RWPE2 (cell line): ENCODE measurements at regions not wholly inside any gene's neighbourhood (a gene's known extent, or its start where the extent isn't known, plus 50 kb on each side); places are given as distances from the start of the nearest gene placed in this dataset.
A peak's percentile ranks its signal among the peaks of the same experiment; 100 is the strongest.

Source experiments
- ATAC-seq: fragments of 200-7000 bp; cut with Tn5 transposase; 3 replicates; pipeline ENCODE4 v1.9.1; 2021; ENCODE audit warnings: low read depth
- DNase-seq: peaks from one replicate; pipeline ENCODE4 v3.0.0-alpha.2; 2020; ENCODE audit warnings: low spot score
- H3K27ac ChIP-seq: fragments of 450-650 bp; 2 replicates; pipeline ENCODE4 v1.5.1; 2017; ENCODE audit warnings: mild to moderate bottlenecking; ENCODE audit not compliant: poor library complexity, severe bottlenecking
- H3K27me3 ChIP-seq: fragments of 250-450 bp; sonication (Bioruptor Pico); 2 replicates; pipeline ENCODE4 v1.5.1; 2021; ENCODE audit warnings: mild to moderate bottlenecking, moderate library complexity; ENCODE audit not compliant: insufficient read depth, poor library complexity, severe bottlenecking
- H3K36me3 ChIP-seq: fragments of 250-450 bp; sonication (Bioruptor Pico); 2 replicates; pipeline ENCODE4 v1.5.1; 2020; ENCODE audit warnings: low read depth, mild to moderate bottlenecking, moderate library complexity
- H3K4me1 ChIP-seq: fragments of 250-450 bp; sonication (Bioruptor Pico); 2 replicates; pipeline ENCODE4 v1.5.1; 2021; ENCODE audit warnings: mild to moderate bottlenecking, moderate library complexity; ENCODE audit not compliant: insufficient read depth, poor library complexity, severe bottlenecking
- H3K4me3 ChIP-seq: fragments of 250-450 bp; sonication (Bioruptor Pico); 2 replicates; pipeline ENCODE4 v1.5.1; 2021; ENCODE audit warnings: mild to moderate bottlenecking, moderate library complexity; ENCODE audit not compliant: severe bottlenecking
- H3K9me3 ChIP-seq: fragments of 250-450 bp; sonication (Bioruptor Pico); 2 replicates; pipeline ENCODE4 v1.5.1; 2021; ENCODE audit warnings: mild to moderate bottlenecking, moderate library complexity; ENCODE audit not compliant: severe bottlenecking
- CTCF ChIP-seq: fragments of 450-650 bp; IDR thresholded peaks from one replicate; pipeline ENCODE4 v1.5.1; 2017; ENCODE audit warnings: mild to moderate bottlenecking, moderate library complexity; ENCODE audit not compliant: poor library complexity, severe bottlenecking

- Histone ChIP-seq H3K4me1 (no peaks in the 10 kb centered on the region), H3K27ac (no peak overlapping the region), H3K4me3 (no peak overlapping the region), H3K36me3 (no peaks in the 10 kb centered on the region), H3K27me3 (peaks cover 6% of the 10 kb centered on the region), H3K9me3 (no peaks in the 10 kb centered on the region)
- ATAC-seq = peak; percentile 52; the same call in 2 of the 3 replicates
- no peak for DNase-seq
- TF ChIP-seq CTCF = no peak
Measured at GRCh38 chr15:46654993-46655392, 1020.2 kb downstream of the SQOR start.

DNA sequence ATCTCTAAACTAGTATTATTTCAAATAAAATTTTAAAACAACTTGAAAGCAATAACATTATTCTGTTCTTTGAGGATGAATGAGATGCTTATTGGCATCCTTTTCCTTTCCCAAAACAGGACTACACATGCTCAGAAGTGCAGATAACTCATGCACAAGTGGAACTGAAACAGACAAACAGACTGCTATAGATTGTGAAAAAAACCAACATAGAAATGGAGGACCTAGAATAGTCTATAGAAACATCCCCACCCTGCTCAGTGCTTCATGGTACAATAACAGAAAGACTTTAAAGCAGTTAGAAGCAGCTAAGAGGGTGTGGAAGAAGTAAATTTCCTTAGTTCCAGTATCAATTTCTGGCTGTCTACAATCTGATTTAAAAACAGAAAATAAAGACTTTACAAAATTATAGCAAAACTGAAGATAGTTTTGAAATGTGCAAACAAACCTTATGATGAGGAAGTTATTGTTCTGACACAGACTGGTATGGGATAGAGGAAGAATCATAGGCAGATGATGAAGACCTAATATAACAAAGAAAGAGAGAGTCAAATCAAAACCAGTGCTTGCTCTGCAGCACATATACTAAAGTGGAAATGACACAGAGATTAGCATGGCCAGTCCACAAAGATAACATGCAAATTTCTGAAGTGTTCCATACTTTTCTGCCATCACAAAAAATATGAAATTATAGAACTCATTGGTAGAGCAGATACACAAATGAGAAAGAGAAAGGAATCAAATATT lies 1025.4 kb downstream of the SQOR start:
- ATAC-seq (no peak), DNase-seq (no peak)
- Histone ChIP-seq H3K27me3 (no peaks in the 10 kb centered on the region), H3K4me3 (no peak overlapping the region), H3K4me1 (no peaks in the 10 kb centered on the region), H3K27ac (no peak overlapping the region), H3K36me3 (no peaks in the 10 kb centered on the region), H3K9me3 (no peaks in the 10 kb centered on the region)
- no peak for TF ChIP-seq CTCF

DNA sequence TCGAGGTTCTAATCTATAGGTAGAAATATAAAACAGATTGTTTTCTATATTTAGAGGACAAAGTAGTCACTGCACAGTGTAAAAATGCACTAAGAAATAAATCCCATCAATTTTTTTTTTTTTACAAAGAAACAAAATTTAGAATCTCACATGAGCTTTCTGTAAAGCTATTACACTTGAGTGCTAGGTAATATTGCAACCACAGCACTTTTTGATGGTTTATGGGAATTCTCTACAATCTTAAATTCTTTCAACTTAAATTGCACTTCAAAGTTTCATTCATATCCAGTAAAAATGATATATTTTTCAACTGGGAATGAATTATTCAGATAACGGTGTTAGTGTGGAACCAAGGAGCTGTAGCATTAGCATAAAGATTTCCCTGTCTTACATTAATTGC lies 1035.4 kb downstream of the SQOR start:
- H3K4me1 ChIP-seq = no peaks in the 10 kb centered on the region
- no peaks in the 10 kb centered on the region for H3K36me3 ChIP-seq
- DNase-seq (no peak), ATAC-seq (no peak)
- H3K9me3 ChIP-seq = no peaks in the 10 kb centered on the region
- no peak overlapping the region for H3K4me3 ChIP-seq
- TF ChIP-seq CTCF = no peak
- H3K27ac ChIP-seq = no peak overlapping the region
- no peaks in the 10 kb centered on the region for H3K27me3 ChIP-seq

DNA sequence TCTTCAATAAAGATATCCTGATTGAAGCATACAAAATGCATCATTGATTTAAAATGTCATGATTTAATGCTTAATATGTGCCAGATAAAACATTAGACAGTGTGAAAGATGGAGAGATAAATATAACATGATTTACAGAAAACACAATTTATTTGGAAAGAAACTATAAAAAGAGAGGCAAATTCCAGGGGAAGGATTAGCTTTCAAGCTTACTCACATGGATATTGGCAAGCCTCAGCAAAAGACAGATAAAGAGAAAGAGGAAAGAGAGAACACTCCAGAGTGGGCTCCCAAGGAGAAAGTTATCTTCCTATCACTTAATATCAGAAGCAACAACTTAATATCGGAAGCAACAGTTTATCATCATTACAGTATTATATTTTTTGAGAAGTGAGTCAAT lies 1036.5 kb downstream of the SQOR start:
- no peaks in the 10 kb centered on the region for H3K9me3 ChIP-seq
- no peak for TF ChIP-seq CTCF
- no peaks in the 10 kb centered on the region for H3K4me1 ChIP-seq
- no peaks in the 10 kb centered on the region for H3K27me3 ChIP-seq
- ATAC-seq = no peak
- H3K4me3 ChIP-seq = no peak overlapping the region
- DNase-seq = no peak
- no peaks in the 10 kb centered on the region for H3K36me3 ChIP-seq
- H3K27ac ChIP-seq = no peak overlapping the region

GRCh38 chr15:46672041-46672440 lies 1037.2 kb downstream of the SQOR start:
- Histone ChIP-seq H3K27ac (no peak overlapping the region), H3K4me3 (no peak overlapping the region), H3K27me3 (no peaks in the 10 kb centered on the region), H3K9me3 (no peaks in the 10 kb centered on the region), H3K4me1 (no peaks in the 10 kb centered on the region), H3K36me3 (no peaks in the 10 kb centered on the region)
- DNase-seq (no peak), ATAC-seq (no peak)
- no peak for TF ChIP-seq CTCF
